ENCODE measurements at regions not wholly inside any gene's neighbourhood (a gene's known extent, or its start where the extent isn't known, plus 50 kb on each side); places are given as distances from the start of the nearest gene placed in this dataset.

DNA sequence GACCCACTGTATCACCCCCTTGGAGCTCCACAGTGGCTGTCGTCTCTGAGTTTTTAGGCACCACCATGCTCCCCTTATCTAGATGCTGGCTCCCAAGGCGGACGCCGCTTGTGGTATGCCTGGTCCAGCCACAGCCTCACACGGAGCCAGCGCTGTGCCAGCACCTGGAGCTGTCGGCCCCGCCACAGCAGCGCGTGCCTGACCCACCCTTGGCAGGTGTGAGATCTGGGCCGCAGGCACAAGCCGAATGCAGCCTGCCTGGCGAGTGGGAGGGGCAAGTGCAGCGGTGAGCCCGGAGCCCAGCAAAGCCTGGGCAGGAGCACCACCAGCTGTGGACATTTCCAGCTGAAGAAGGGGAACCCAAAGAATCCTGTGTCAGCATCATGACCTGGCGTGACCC, 91.9 kb upstream of the BACE2 start:
- DNase-seq (ENCODE audit: low spot score), result no peak

DNA sequence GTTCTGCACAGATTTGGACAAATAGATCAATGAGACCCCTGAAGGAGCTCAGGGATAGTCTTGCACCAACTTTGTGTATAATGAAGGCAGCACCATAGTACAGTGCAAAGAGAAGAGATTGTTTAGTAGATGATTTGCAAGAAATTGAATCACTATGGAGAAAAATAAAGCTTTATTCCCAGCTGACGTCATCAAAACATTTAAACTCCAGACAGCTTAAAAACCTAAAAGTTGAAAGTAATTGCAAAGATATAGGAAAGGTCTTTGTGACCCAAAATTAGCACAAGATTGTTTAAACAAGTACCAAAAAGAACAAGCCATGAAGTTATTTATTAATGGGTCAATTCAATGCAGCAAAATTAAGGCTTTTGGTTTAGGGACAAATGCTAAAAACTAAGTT, 88.8 kb upstream of the BACE2 start:
- no peak for DNase-seq (ENCODE audit: low spot score)

DNA sequence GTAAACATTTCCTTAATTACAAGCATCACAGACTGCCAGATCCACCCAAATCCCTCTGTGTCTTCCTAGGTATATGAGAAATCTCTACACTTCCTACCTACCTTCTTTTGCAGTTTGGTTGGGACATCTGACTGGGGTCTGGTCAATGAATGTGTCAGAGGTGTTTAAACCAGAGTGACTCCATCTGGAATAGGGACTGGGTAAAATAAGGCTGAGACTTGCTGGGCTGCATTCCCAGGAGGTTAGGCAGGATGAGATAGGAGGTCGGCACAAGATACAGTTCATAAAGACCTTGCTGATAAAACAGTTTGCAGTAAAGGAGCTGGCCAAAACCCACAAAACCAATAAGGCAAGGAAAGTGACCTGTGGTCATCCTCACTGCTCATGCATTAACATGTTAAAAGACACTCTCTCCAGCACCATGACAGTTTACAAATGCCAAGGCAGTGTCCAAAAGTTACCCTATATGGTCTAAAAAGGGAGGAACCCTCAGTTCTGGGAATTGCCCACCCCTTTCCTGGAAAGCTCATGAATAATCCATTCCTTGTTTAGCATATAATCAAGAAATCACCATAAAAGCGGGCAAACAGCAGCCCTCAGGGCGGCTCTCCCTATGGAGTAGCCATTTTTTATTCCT, 87.4 kb upstream of the BACE2 start:
- no peak for DNase-seq (ENCODE audit: low spot score)

- no peak for DNase-seq (ENCODE audit: low spot score)
Observed at GRCh38 chr21:41086569-41086968, 81.4 kb upstream of the BACE2 start.

GRCh38 chr21:41090981-41091380, 77.0 kb upstream of the BACE2 start:
- no peak for DNase-seq (ENCODE audit: low spot score)

GRCh38 chr21:41091616-41092015, 76.3 kb upstream of the BACE2 start:
- no peak for DNase-seq (ENCODE audit: low spot score)

DNA sequence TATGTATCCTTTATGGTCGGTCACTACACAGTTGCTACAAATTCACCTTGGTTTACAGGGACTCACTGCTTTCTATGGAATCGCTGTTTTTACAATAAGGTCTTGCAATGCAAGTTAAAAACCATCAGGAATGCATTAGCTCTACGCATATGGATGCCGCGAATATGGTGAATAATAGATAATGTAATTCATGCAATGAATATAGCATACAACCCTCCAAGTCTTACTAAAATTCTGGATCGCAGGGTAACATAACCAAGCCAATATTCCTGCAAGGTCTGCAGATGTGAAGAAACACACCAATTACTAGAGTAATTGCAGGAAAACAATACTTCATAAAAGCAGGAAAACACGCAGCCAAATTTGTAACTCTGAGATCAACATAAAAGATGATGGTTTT, 75.6 kb upstream of the BACE2 start:
- no peak for DNase-seq (ENCODE audit: low spot score)

GRCh38 chr21:41095983-41096382, 72.0 kb upstream of the BACE2 start:
- DNase-seq (ENCODE audit: low spot score), result no peak

GRCh38 chr21:41098076-41098475, 69.9 kb upstream of the BACE2 start:
- no peak for DNase-seq (ENCODE audit: low spot score)

- no peak for DNase-seq (ENCODE audit: low spot score)
Observed at GRCh38 chr21:41098481-41099042, 69.4 kb upstream of the BACE2 start.

DNA sequence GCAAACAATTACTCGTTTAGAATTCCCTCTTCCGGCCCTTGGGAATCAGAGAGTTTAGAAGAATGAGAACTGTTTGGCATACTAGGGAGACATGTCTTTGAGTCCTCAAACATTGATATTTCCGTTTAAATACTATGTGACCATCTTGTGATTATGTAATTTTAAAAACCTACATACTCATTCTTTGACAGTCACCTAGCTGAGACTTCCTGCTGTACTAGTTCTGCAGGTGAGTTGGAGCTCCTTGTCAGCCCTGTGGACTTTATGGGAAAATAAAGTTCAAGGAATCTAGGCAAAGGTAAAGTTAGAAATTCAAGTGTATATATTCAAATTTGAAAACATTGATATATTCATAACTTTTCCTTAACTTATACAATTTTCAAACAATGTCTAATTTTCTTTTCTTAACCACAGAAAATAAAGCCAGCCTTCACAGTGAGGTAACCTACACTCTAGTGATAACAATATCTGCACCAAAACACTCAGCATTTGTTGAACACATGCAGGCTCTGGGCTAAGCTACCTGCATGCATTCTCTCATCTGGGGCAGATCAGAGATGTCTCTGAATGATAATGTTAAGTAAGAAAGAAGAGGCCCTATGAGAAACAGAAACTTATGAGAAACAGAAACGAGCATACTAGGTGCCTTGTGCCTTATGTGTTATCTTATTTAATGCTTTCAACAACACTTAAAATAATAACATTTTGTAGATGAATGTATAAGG, 67.0 kb upstream of the BACE2 start:
- DNase-seq (ENCODE audit: low spot score), result no peak

- DNase-seq (ENCODE audit: low spot score), result no peak
Observed at GRCh38 chr21:41102281-41102680, 65.7 kb upstream of the BACE2 start.

- DNase-seq (ENCODE audit: low spot score), result no peak
Observed at GRCh38 chr21:41107602-41108001, 60.4 kb upstream of the BACE2 start.

DNA sequence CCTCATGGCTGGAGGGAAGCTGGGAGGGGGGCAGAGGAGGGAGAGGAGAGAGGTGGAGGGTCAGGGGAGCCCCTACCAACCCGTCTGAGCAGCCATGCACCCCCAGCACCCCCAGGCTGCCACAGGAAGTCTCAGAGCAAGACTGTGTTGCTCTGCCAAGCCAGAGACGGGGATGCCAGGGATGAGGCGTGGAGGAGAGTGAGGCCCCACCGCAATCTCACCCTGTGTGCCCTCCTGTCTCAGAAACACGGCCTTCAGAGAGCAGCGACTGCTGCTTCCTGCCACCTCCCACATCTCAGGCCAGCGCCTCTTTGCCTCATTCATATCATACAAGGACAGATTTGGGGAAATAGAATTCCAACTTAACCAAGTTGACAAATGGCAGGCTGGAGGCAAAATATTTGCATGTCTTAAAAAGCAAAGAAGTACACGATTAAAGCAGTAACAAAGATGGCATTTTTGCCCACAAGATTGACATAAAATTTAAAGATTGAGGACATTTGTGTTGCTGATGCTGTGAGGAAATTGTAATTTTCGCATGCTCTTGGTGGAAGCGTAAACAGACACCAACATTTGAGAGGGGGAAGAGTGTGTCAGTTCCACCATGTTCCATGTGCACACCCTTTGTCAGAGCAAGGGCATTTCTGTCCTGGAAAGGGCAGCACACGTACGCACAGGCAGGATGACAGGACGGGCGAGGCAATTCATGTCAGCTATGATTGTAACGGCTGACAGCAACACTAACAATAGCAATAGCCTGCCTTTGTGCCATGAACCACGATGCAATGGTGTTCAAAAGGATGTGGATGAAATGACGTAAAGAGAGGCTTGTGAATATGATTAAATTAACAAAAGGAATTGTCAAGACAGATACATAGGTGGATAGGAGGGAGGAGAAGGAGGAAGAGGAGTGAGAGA, 59.0 kb upstream of the BACE2 start:
- no peak for DNase-seq (ENCODE audit: low spot score)

GRCh38 chr21:41110161-41110560, 57.8 kb upstream of the BACE2 start:
- no peak for DNase-seq (ENCODE audit: low spot score)

GRCh38 chr21:41110664-41111063, 57.3 kb upstream of the BACE2 start:
- DNase-seq (ENCODE audit: low spot score), result no peak

GRCh38 chr21:41111681-41112080, 56.3 kb upstream of the BACE2 start:
- DNase-seq (ENCODE audit: low spot score), result no peak

DNA sequence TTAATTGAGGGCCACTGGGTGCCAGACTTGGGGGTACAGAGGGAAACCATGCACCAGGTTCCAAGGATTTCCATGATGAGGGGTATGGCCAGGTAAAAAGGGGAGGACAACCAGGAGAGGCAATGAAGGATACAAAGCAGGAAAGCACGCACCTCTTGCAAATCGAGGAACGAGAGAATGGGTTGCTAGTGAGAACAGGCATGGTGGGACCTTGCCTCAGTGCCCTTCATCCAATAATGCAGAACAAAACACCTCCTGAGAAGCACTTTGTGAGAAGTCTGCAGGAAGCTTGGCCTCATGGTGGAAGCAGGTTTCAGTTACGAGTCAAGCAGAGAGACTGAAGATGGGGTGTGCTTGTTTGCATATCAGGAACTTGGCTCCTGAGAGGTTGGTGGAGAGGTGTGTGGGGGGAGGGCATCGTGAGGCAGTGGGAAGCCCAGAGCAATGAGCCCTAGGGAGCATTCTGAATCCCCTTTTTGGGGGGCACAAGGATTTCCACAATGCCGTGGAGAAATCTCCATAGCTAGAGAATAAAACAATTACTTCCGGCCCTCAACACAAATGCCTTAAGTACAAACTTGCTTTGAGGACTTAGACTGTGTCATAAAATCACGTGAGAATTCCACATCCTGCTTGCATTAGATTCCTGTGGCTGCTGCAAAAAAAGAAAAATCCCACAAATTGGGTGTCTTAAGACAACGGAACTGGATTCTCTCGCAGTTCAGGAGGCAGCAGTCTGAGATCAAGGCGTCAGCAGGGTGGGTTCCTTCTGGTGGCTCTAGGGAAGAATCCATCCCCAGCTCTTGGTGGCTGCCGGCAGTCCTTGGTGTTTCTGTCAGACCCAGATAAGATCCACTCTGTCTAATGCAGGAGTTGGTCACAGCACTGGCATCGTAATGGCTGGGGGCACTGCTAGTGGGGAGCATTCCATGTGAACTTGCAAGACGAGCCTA, 54.9 kb upstream of the BACE2 start:
- peak; percentile 56 for DNase-seq (ENCODE audit: low spot score)

GRCh38 chr21:41115851-41116250, 52.1 kb upstream of the BACE2 start:
- no peak for DNase-seq (ENCODE audit: low spot score)

Measured in LoVo (cell line).